HG02884 (cell line): ENCODE measurements at regions not wholly inside any gene's neighbourhood (a gene's known extent, or its start where the extent isn't known, plus 50 kb on each side); places are given as distances from the start of the nearest gene placed in this dataset.

Source experiments
- ATAC-seq: cut with Tn5 transposase; IDR thresholded peaks from one replicate; pipeline ENCODE4 v1.9.1; 2021; ENCODE audit warnings: mild to moderate bottlenecking, moderate library complexity; ENCODE audit not compliant: unreplicated experiment

GRCh38 chr10:57222603-57223002 lies 861.5 kb upstream of the ZWINT start:
- no peak for ATAC-seq

GRCh38 chr10:57222129-57222528 lies 861.1 kb upstream of the ZWINT start:
- ATAC-seq: no peak

GRCh38 chr10:57221674-57222073 lies 860.6 kb upstream of the ZWINT start:
- ATAC-seq: no peak

- ATAC-seq: no peak
Measured at GRCh38 chr10:57218382-57218781, 857.3 kb upstream of the ZWINT start.

GRCh38 chr10:57202356-57202755 lies 841.3 kb upstream of the ZWINT start:
- ATAC-seq: no peak

- no peak for ATAC-seq
Measured at GRCh38 chr10:57188846-57189245, 827.8 kb upstream of the ZWINT start.

- ATAC-seq: no peak
Measured at GRCh38 chr10:57186201-57186600, 825.1 kb upstream of the ZWINT start.

GRCh38 chr10:57169597-57169996 lies 808.5 kb upstream of the ZWINT start:
- no peak for ATAC-seq

- ATAC-seq: no peak
Measured at GRCh38 chr10:57168611-57169240, 807.7 kb upstream of the ZWINT start.

GRCh38 chr10:57165671-57166070 lies 804.6 kb upstream of the ZWINT start:
- ATAC-seq: no peak

GRCh38 chr10:57162231-57162630 lies 801.2 kb upstream of the ZWINT start:
- ATAC-seq: no peak

- no peak for ATAC-seq
Measured at GRCh38 chr10:57161157-57161556, 800.1 kb upstream of the ZWINT start.

GRCh38 chr10:57145548-57145947 lies 784.5 kb upstream of the ZWINT start:
- no peak for ATAC-seq

- ATAC-seq: no peak
Measured at GRCh38 chr10:57142925-57143576, 782.0 kb upstream of the ZWINT start.

- no peak for ATAC-seq
Measured at GRCh38 chr10:57141708-57142107, 780.6 kb upstream of the ZWINT start.

- no peak for ATAC-seq
Measured at GRCh38 chr10:57119684-57120083, 758.6 kb upstream of the ZWINT start.

GRCh38 chr10:57113545-57113944 lies 752.5 kb upstream of the ZWINT start:
- no peak for ATAC-seq

- no peak for ATAC-seq
Measured at GRCh38 chr10:57102236-57102635, 741.2 kb upstream of the ZWINT start.

GRCh38 chr10:57098146-57098545 lies 737.1 kb upstream of the ZWINT start:
- no peak for ATAC-seq

- ATAC-seq: no peak
Measured at GRCh38 chr10:57096044-57096443, 735.0 kb upstream of the ZWINT start.

GRCh38 chr10:57094965-57095364 lies 733.9 kb upstream of the ZWINT start:
- no peak for ATAC-seq

GRCh38 chr10:57094083-57094482 lies 733.0 kb upstream of the ZWINT start:
- ATAC-seq: no peak

- ATAC-seq: no peak
Measured at GRCh38 chr10:57053530-57053929, 692.5 kb upstream of the ZWINT start.
